MM.1S (cell line): ENCODE measurements at regions not wholly inside any gene's neighbourhood (a gene's known extent, or its start where the extent isn't known, plus 50 kb on each side); places are given as distances from the start of the nearest gene placed in this dataset.

ENCODE experiments used
- DNase-seq: peaks from one replicate; pipeline ENCODE4 v3.0.0-alpha.2; 2015
- H2AFZ ChIP-seq: fragments of 300-600 bp; sonication (generic); 2 replicates; pipeline ENCODE4 v1.6.0; 2016; ENCODE audit warnings: antibody characterized with exemption, low read length
- H3F3A ChIP-seq: fragments of 300-600 bp; sonication (generic); 2 replicates; pipeline ENCODE4 v1.6.1; 2016; ENCODE audit warnings: mild to moderate bottlenecking, antibody characterized with exemption, low read length, moderate library complexity, mixed read lengths; ENCODE audit not compliant: insufficient read depth
- H3K27ac ChIP-seq: fragments of 300-600 bp; sonication (generic); 2 replicates; pipeline ENCODE4 v1.5.1; 2016; ENCODE audit warnings: mild to moderate bottlenecking, low read length
- H3K27me3 ChIP-seq: fragments of 300-600 bp; sonication (generic); replicated peaks from 2 replicates; pipeline ENCODE4 v1.6.0; 2016; ENCODE audit warnings: low read length; ENCODE audit not compliant: insufficient read depth
- H3K36me3 ChIP-seq: fragments of 300-600 bp; sonication (generic); replicated peaks from 2 replicates; pipeline ENCODE4 v1.6.1; 2016; ENCODE audit warnings: mild to moderate bottlenecking, low read length, mixed read lengths; ENCODE audit not compliant: insufficient read depth
- H3K4me1 ChIP-seq: fragments of 300-600 bp; sonication (generic); 2 replicates; pipeline ENCODE4 v1.6.1; 2016; ENCODE audit warnings: low read length, mixed read lengths
- H3K4me2 ChIP-seq: fragments of 300-600 bp; sonication (generic); 2 replicates; pipeline ENCODE4 v1.6.0; 2016; ENCODE audit warnings: low read depth, low read length
- H3K4me3 ChIP-seq: fragments of 300-600 bp; sonication (generic); 2 replicates; pipeline ENCODE4 v1.5.1; 2016; ENCODE audit warnings: low read length, mixed read lengths
- H3K79me2 ChIP-seq: fragments of 300-600 bp; sonication (generic); 2 replicates; pipeline ENCODE4 v1.6.1; 2016; ENCODE audit warnings: mixed run types, low read length, mixed read lengths
- H3K9ac ChIP-seq: fragments of 300-600 bp; sonication (generic); 2 replicates; pipeline ENCODE4 v1.6.1; 2016; ENCODE audit warnings: low read length, mixed read lengths
- H3K9me2 ChIP-seq: fragments of 300-600 bp; sonication (generic); replicated peaks from 2 replicates; pipeline ENCODE4 v1.6.1; 2016; ENCODE audit warnings: mild to moderate bottlenecking, low read length, mixed read lengths; ENCODE audit not compliant: insufficient read depth
- H3K9me3 ChIP-seq: fragments of 300-600 bp; sonication (generic); replicated peaks from 2 replicates; pipeline ENCODE4 v1.6.1; 2016; ENCODE audit warnings: mild to moderate bottlenecking, low read length, mixed read lengths; ENCODE audit not compliant: insufficient read depth
- H4K20me1 ChIP-seq: fragments of 300-600 bp; sonication (generic); 2 replicates; pipeline ENCODE4 v1.6.1; 2016; ENCODE audit warnings: mild to moderate bottlenecking, low read length, moderate library complexity, mixed read lengths; ENCODE audit not compliant: insufficient read depth
- CTCF ChIP-seq: fragments of 300-600 bp; sonication (generic); IDR thresholded peaks from 2 replicates; pipeline ENCODE4 v1.5.1; 2016; ENCODE audit warnings: antibody characterized with exemption, low read length, mixed read lengths
- EZH2 ChIP-seq: fragments of 300-600 bp; sonication (generic); optimal IDR thresholded peaks from 2 replicates; pipeline ENCODE3; 2017; ENCODE audit warnings: low read depth, mild to moderate bottlenecking, antibody characterized with exemption, low read length, mixed read lengths
- EZH2phosphoT487 ChIP-seq: fragments of 300-600 bp; sonication (generic); IDR thresholded peaks from 2 replicates; pipeline ENCODE4 v1.6.1; 2018; ENCODE audit warnings: antibody characterized with exemption, low read length

DNA sequence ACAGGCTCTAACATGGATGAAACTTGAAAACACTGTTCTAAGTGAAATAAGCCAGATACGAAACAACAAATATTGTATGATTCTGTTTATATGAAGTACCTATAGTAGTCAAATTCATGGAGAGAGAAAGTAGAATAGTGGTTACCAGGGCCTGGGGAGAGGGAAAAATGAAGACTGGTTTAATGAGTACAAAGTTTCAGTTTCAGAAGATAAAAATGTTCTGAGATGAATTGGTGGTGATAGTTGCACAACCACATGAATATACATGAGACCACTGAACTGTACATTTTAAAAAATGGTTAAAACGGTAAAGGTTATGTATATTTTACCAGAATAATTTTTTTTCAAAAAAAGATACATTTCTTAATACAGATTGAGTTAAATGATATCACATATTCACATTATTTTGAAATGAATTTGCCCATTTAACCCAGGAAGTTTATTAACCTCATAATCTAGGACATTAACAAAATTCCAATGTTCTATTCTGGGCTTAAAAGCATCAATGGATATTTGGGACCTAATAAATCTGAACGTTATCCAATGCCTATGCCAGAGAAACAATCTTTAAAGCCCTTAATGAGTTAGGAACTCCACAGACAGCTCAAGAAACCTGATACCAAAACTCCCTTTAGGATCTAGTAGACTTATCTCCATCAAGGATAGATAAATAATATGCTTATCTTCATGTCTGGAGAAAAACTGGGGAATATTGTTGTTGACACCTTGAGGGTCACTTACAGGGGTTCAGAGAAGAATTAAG lies 521.3 kb downstream of the EFNA5 start:
- peak; percentile 45 for DNase-seq
- H3K27me3 ChIP-seq, result no peaks in the 10 kb centered on the region
- no peaks in the 10 kb centered on the region for H3K9me2 ChIP-seq
- no peak overlapping the region for H3K27ac ChIP-seq
- H3K4me3 ChIP-seq, result no peak overlapping the region
- H3K9me3 ChIP-seq, result no peaks in the 10 kb centered on the region
- no peaks in the 10 kb centered on the region for H3K36me3 ChIP-seq
- H2AFZ ChIP-seq, result no peak overlapping the region
- no peak overlapping the region for H3K4me2 ChIP-seq
- TF ChIP-seq EZH2phosphoT487 (no peak), EZH2 (no peak), CTCF (no peak)
- no peak overlapping the region for H3K9ac ChIP-seq
- H4K20me1 ChIP-seq, result no peaks in the 10 kb centered on the region
- H3K4me1 ChIP-seq, result no peaks in the 10 kb centered on the region
- H3K79me2 ChIP-seq, result no peaks in the 10 kb centered on the region
- no peaks in the 10 kb centered on the region for H3F3A ChIP-seq

DNA sequence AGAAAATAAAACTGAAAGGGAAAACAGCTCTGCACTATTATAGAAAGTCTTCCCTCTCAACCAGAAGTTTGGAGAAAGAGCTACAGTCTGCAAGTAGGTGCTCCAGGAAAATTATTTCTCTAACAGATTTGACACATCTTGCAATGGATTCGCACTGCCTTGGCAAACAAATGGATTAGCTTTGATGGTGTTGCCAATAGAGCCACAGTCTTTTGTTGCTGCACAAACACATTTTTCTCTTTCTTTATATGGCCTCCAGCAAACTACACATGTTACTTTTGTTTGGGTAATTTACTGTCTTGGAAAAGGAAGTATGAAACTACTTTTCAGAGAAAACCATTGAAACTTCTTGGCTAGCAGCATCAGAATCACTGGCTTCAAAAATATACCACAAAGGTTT lies 523.1 kb downstream of the EFNA5 start:
- Histone ChIP-seq H3K4me2 (no peak overlapping the region), H3K9ac (no peak overlapping the region), H3K27ac (no peak overlapping the region), H3K27me3 (no peaks in the 10 kb centered on the region), H3K4me1 (no peaks in the 10 kb centered on the region), H3K79me2 (no peaks in the 10 kb centered on the region), H3K9me3 (no peaks in the 10 kb centered on the region), H3K36me3 (no peaks in the 10 kb centered on the region), H3K9me2 (no peaks in the 10 kb centered on the region), H2AFZ (no peak overlapping the region), H3F3A (no peaks in the 10 kb centered on the region), H3K4me3 (no peak overlapping the region), H4K20me1 (no peaks in the 10 kb centered on the region)
- no peak for DNase-seq
- TF ChIP-seq EZH2phosphoT487, result no peak
- no peak for TF ChIP-seq EZH2
- no peak for TF ChIP-seq CTCF

DNA sequence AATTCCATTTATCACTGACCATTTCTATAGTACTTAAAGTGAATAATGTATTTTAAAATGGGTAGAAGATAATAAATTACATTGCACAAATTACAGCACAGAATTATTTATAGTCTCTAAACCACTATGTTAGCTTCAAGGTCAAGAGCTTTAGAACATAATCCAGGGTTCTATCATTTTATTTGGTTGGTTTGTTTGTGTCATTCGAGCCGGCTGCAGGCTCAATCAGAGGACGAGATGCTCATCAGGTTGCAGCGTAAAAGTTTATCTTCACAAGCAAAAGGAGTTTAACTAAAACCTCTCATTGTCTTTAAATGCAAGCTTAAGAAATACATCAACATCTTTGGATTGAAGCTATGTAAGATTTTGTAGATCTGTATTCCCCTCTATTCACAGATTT lies 523.8 kb downstream of the EFNA5 start:
- no peaks in the 10 kb centered on the region for H3K36me3 ChIP-seq
- H3K4me2 ChIP-seq, result no peak overlapping the region
- no peaks in the 10 kb centered on the region for H3K9me3 ChIP-seq
- TF ChIP-seq EZH2phosphoT487, result no peak
- no peak for TF ChIP-seq CTCF
- no peak for TF ChIP-seq EZH2
- H2AFZ ChIP-seq, result no peak overlapping the region
- no peaks in the 10 kb centered on the region for H3K79me2 ChIP-seq
- H3K4me3 ChIP-seq, result no peak overlapping the region
- H3K4me1 ChIP-seq, result no peaks in the 10 kb centered on the region
- H3K9me2 ChIP-seq, result no peaks in the 10 kb centered on the region
- H3K27ac ChIP-seq, result no peak overlapping the region
- no peaks in the 10 kb centered on the region for H4K20me1 ChIP-seq
- no peak overlapping the region for H3K9ac ChIP-seq
- no peaks in the 10 kb centered on the region for H3K27me3 ChIP-seq
- no peak for DNase-seq
- H3F3A ChIP-seq, result no peaks in the 10 kb centered on the region
